Uterus (tissue), 3 donors: ENCODE measurements at regions not wholly inside any gene's neighbourhood (a gene's known extent, or its start where the extent isn't known, plus 50 kb on each side); places are given as distances from the start of the nearest gene placed in this dataset.
"Not testable (repeated sequence)": the region's sequence is repeated elsewhere in the genome, so short reads cannot be mapped to it uniquely, and the experiment has no call there.

Experiments
- DNase-seq, 2 donors: peaks; one replicate each; pipeline ENCODE4 v3.0.0-alpha.2; 2019 to 2020
- H3K27ac ChIP-seq, 2 donors: fragments of 200-600 bp; sonication (generic); 1 replicate in 1 of 2; 2 replicates in 1 of 2; pipeline ENCODE4 v1.5.1; 2016 to 2018
- H3K27me3 ChIP-seq, 2 donors: fragments of 200-600 bp; sonication (generic); one replicate each; pipeline ENCODE4 v1.5.1; 2018 to 2019; ENCODE audit warnings: control low read depth in 1 of 2
- H3K36me3 ChIP-seq, 2 donors: fragments of 200-600 bp; sonication (generic); one replicate each; pipeline ENCODE4 v1.5.1; 2019; ENCODE audit warnings: control low read depth in 1 of 2
- H3K4me1 ChIP-seq, 2 donors: fragments of 200-600 bp; sonication (generic); one replicate each; pipeline ENCODE4 v1.5.1; 2018 to 2019; ENCODE audit warnings: control low read depth in 1 of 2
- H3K4me3 ChIP-seq, 2 donors: fragments of 200-600 bp; sonication (generic); 1 replicate in 1 of 2; 2 replicates in 1 of 2; pipeline ENCODE4 v1.5.1; 2018 to 2019; ENCODE audit warnings: mild to moderate bottlenecking in 1 of 2
- H3K9me3 ChIP-seq, 2 donors: fragments of 200-600 bp; sonication (generic); one replicate each; pipeline ENCODE4 v1.5.1; 2019; ENCODE audit warnings: control low read depth in 1 of 2
- POLR2A ChIP-seq, 2 donors: fragments of 450-650 bp; IDR thresholded peaks; one replicate each; pipeline ENCODE4 v1.6.1; 2016; ENCODE audit warnings: antibody characterized with exemption in 2 of 2, mild to moderate bottlenecking in 1 of 2, moderate library complexity in 1 of 2
- intact Hi-C: fragments of 100-400 bp; cut with DNase I; formaldehyde crosslinking; loops from one replicate; pipeline ENCODE4 v1.15.1; 2023; ENCODE audit warnings: low total_unique reads
- TF ChIP-seq, protein P1 (sequence below), 4 experiments: fragments of 200-600 bp in 2 of 4; fragments of 450-650 bp in 2 of 4; sonication (generic) in 2 of 4; IDR thresholded peaks; one replicate each; pipeline ENCODE4 v1.5.1; 2016 to 2019; ENCODE audit warnings: antibody characterized with exemption in 4 of 4, mild to moderate bottlenecking in 2 of 4, moderate library complexity in 1 of 4
- donor health status: DM: yes; HTN: yes; CAD: no.

- no peak overlapping the region for H3K4me3 ChIP-seq
- no peaks in the 10 kb centered on the region for H3K27me3 ChIP-seq
- no peaks in the 10 kb centered on the region for H3K4me1 ChIP-seq
- DNase-seq = no peak
- no peak for TF ChIP-seq POLR2A (IDR thresholded peaks at IDR 0.05)
- TF ChIP-seq, protein P1, sequence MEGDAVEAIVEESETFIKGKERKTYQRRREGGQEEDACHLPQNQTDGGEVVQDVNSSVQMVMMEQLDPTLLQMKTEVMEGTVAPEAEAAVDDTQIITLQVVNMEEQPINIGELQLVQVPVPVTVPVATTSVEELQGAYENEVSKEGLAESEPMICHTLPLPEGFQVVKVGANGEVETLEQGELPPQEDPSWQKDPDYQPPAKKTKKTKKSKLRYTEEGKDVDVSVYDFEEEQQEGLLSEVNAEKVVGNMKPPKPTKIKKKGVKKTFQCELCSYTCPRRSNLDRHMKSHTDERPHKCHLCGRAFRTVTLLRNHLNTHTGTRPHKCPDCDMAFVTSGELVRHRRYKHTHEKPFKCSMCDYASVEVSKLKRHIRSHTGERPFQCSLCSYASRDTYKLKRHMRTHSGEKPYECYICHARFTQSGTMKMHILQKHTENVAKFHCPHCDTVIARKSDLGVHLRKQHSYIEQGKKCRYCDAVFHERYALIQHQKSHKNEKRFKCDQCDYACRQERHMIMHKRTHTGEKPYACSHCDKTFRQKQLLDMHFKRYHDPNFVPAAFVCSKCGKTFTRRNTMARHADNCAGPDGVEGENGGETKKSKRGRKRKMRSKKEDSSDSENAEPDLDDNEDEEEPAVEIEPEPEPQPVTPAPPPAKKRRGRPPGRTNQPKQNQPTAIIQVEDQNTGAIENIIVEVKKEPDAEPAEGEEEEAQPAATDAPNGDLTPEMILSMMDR (IDR thresholded peaks at IDR 0.05) = no peak
- H3K9me3 ChIP-seq = no peaks in the 10 kb centered on the region
- no peaks in the 10 kb centered on the region for H3K36me3 ChIP-seq
- H3K27ac ChIP-seq = no peak overlapping the region
- intact Hi-C loops = no loop called here
Measured at GRCh38 chr9:22838266-22838665, 391.6 kb downstream of the DMRTA1 start.

DNA sequence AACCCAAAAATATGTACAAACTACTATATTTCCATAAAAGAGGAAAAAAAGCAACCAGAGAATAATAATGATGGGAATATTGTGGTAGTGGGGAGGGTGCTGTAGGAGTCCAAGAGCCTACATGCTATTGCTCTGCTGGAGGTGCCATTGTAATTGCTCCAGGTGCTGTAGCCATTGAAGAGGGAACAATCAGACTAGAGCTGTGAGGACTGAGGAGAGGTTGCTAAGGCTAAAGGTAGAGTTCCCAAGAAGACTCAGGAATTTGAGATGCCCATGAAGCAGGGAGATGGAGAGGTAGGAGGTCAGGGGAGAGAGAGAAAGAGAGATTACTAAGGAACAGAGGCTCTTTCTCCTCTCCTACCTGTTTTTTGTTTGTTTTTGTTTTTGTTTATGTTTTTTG is 394.0 kb downstream of the DMRTA1 start:
- TF ChIP-seq, protein P1 (IDR thresholded peaks at IDR 0.05) = no peak
- no peak for TF ChIP-seq POLR2A (IDR thresholded peaks at IDR 0.05)
- no peaks in the 10 kb centered on the region for H3K27me3 ChIP-seq
- intact Hi-C loops = no loop called here
- no peaks in the 10 kb centered on the region for H3K4me1 ChIP-seq
- no peak for DNase-seq
- H3K9me3 ChIP-seq = no peaks in the 10 kb centered on the region
- no peak overlapping the region for H3K4me3 ChIP-seq
- H3K36me3 ChIP-seq = no peaks in the 10 kb centered on the region
- no peak overlapping the region for H3K27ac ChIP-seq

- H3K9me3 ChIP-seq, DNase-seq, H3K4me3 ChIP-seq, H3K36me3 ChIP-seq, H3K4me1 ChIP-seq, H3K27me3 ChIP-seq, intact Hi-C loops, H3K27ac ChIP-seq: not testable (repeated sequence)
Measured at GRCh38 chr9:22845243-22845642, 398.6 kb downstream of the DMRTA1 start.

DNA sequence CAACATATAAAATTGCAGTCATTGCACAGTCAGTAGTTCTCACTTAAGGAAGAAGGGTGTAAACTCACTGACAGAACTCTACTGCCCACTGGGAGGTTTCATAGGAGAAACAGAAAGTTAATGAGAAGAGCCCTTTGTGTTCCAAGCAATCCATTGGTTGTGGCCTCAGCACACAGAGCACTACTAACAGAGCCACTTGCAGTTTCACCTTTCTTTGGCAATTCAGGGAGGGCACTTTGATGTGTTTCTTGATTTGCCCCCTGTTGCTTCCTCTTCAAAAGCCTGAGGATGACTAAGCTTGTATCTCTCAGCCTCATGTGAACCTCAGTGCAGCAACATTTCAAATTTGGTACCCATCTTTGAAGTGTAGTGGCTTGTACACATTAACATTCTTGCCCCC is 409.4 kb downstream of the DMRTA1 start:
- no peak for DNase-seq
- Histone ChIP-seq H3K9me3 (no peaks in the 10 kb centered on the region), H3K36me3 (no peaks in the 10 kb centered on the region), H3K4me3 (no peak overlapping the region), H3K27me3 (no peaks in the 10 kb centered on the region), H3K4me1 (no peaks in the 10 kb centered on the region), H3K27ac (no peak overlapping the region)
- TF ChIP-seq, protein P1 (IDR thresholded peaks at IDR 0.05) = no peak
- no peak for TF ChIP-seq POLR2A (IDR thresholded peaks at IDR 0.05)
- intact Hi-C loops = no loop called here

DNA sequence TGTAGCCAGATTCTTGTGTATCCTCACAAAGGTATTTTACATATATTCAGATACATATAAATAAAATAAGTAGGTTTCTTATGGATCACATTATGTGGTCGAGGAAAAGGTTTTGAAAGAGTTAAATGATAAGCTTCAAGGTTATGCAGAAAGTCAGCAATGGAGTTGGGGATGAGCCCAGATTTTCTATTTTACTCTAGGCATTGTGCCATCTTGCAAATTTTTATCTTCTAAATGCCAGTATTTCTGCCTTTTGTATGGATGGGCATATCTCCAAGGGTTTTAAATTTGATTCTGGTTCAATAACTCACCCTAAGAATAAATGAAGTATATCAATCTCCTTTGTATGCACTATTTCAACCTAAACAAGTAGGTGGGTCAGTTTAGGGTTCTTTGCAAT is 410.7 kb downstream of the DMRTA1 start:
- TF ChIP-seq, protein P1 (IDR thresholded peaks at IDR 0.05) = no peak
- no peak for TF ChIP-seq POLR2A (IDR thresholded peaks at IDR 0.05)
- no peak overlapping the region for H3K27ac ChIP-seq
- no peaks in the 10 kb centered on the region for H3K27me3 ChIP-seq
- intact Hi-C loops = no loop called here
- no peak for DNase-seq
- H3K4me1 ChIP-seq = no peaks in the 10 kb centered on the region
- H3K36me3 ChIP-seq = no peaks in the 10 kb centered on the region
- H3K4me3 ChIP-seq = no peak overlapping the region
- H3K9me3 ChIP-seq = no peaks in the 10 kb centered on the region

- no peaks in the 10 kb centered on the region for H3K4me1 ChIP-seq
Measured at GRCh38 chr9:22863106-22863505, 416.5 kb downstream of the DMRTA1 start.

More at GRCh38 chr9:22863106-22863505, 416.5 kb downstream of the DMRTA1 start:
- Histone ChIP-seq H3K27ac (no peak overlapping the region), H3K27me3 (no peaks in the 10 kb centered on the region), H3K9me3 (no peaks in the 10 kb centered on the region), H3K4me3 (no peak overlapping the region), H3K36me3 (no peaks in the 10 kb centered on the region)
- intact Hi-C loops = no loop called here
- TF ChIP-seq, protein P1 (IDR thresholded peaks at IDR 0.05) = no peak
- no peak for DNase-seq
